ENCODE measurements at regions not wholly inside any gene's neighbourhood (a gene's known extent, or its start where the extent isn't known, plus 50 kb on each side); places are given as distances from the start of the nearest gene placed in this dataset.
A peak's percentile ranks its signal among the peaks of the same experiment; 100 is the strongest.

DNA sequence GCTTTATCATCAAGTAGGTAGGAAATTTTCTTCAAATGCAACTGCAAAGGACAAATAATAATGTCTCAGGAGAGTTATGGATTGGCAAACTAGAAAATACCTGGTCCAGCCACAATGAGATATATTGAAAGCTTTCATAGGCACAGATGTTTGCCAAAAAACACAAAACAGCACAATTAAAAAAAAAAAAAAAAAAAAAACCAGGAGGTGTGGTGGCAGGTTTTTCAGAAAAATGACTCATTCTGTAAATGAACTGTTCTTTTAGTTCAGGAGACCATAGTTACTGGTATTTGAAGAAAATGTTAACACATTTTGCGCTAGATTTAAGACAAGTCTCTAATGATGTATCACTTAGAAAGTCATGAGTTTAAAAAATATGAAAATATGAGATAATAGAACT lies 55.0 kb upstream of the JCAD start:
- no TSS peak for BruUV-seq (replicated peaks)

DNA sequence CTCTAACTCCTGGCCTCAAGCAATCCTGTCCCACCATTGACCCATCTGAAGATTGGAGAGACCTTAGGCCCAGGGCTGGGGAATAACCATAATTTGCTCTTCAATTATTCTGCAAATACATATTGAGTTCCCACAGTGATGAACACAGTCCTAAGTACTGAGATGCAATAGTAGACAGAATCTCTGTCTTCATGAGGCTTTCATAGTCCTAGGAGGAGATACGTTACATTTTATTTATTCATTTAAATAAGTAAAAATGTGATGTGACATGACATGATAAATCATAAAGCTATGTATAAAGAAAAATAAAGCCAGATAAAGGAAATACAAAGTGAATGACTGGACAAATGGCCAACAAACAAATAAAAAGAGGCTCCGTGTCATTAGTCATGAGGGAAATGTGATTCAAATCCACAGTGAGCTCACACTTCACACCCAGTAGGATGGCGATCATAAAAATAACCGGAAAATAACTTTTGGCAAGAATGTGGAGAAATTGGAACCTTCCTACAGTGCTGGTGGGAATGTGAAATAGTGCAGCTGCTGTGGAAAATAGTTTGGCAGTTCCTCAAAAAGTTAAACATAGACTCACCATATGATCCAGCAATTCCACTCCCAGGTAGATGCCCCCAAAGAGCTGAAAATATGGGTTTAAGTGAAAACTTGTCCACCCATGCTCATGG lies 52.1 kb upstream of the JCAD start:
- TF ChIP-seq EZH2 (IDR thresholded peaks at IDR 0.05; ENCODE audit: borderline replicate concordance, low read depth, low read length, poor library complexity, severe bottlenecking): no peak
- TF ChIP-seq, protein P1, sequence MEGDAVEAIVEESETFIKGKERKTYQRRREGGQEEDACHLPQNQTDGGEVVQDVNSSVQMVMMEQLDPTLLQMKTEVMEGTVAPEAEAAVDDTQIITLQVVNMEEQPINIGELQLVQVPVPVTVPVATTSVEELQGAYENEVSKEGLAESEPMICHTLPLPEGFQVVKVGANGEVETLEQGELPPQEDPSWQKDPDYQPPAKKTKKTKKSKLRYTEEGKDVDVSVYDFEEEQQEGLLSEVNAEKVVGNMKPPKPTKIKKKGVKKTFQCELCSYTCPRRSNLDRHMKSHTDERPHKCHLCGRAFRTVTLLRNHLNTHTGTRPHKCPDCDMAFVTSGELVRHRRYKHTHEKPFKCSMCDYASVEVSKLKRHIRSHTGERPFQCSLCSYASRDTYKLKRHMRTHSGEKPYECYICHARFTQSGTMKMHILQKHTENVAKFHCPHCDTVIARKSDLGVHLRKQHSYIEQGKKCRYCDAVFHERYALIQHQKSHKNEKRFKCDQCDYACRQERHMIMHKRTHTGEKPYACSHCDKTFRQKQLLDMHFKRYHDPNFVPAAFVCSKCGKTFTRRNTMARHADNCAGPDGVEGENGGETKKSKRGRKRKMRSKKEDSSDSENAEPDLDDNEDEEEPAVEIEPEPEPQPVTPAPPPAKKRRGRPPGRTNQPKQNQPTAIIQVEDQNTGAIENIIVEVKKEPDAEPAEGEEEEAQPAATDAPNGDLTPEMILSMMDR (conservative IDR thresholded peaks at IDR 0.05; ENCODE audit: low read depth, low read length): no peak
- peak overlapping the region; percentile 62 for H3K27ac ChIP-seq (ENCODE audit: low read depth, low read length, poor library complexity, severe bottlenecking)
- CTCF ChIA-PET: no interaction called here

More for the DNA sequence above, 55.0 kb upstream of the JCAD start:
- DNase-seq (ENCODE audit: low spot score): no peak
- TF ChIP-seq EZH2 (IDR thresholded peaks at IDR 0.05; ENCODE audit: borderline replicate concordance, low read depth, low read length, poor library complexity, severe bottlenecking): no peak
- TF ChIP-seq, protein P1 (conservative IDR thresholded peaks at IDR 0.05; ENCODE audit: low read depth, low read length): no peak
- Histone ChIP-seq H3K36me3 (ENCODE audit: insufficient read depth, low read length, poor library complexity, severe bottlenecking) (no peaks in the 10 kb centered on the region), H3K27ac (ENCODE audit: low read depth, low read length, poor library complexity, severe bottlenecking) (no peak overlapping the region), H3K9me3 (ENCODE audit: low read depth, low read length, poor library complexity, severe bottlenecking) (no peaks in the 10 kb centered on the region), H3K4me3 (ENCODE audit: low read depth, low read length, poor library complexity, severe bottlenecking) (no peak overlapping the region), H3K4me1 (ENCODE audit: insufficient read depth, low read length, poor library complexity, severe bottlenecking) (peaks cover 15% of the 10 kb centered on the region), H3K27me3 (replicated peaks; ENCODE audit: insufficient read depth, low read depth, low read length, poor library complexity) (no peaks in the 10 kb centered on the region)
- intact Hi-C loops (cut with micrococcal nuclease; ENCODE audit: unreplicated experiment): no loop called here
- ChIA-PET POLR2A (ENCODE audit: low non-redundant PET) (no interaction called here), CTCF (no interaction called here)

More for the DNA sequence above, 52.1 kb upstream of the JCAD start:
- Histone ChIP-seq H3K4me1 (ENCODE audit: insufficient read depth, low read length, poor library complexity, severe bottlenecking) (peaks cover 15% of the 10 kb centered on the region), H3K4me3 (ENCODE audit: low read depth, low read length, poor library complexity, severe bottlenecking) (no peak overlapping the region), H3K9me3 (ENCODE audit: low read depth, low read length, poor library complexity, severe bottlenecking) (no peaks in the 10 kb centered on the region), H3K27me3 (replicated peaks; ENCODE audit: insufficient read depth, low read depth, low read length, poor library complexity) (no peaks in the 10 kb centered on the region), H3K36me3 (ENCODE audit: insufficient read depth, low read length, poor library complexity, severe bottlenecking) (no peaks in the 10 kb centered on the region)
- no TSS peak for BruUV-seq (replicated peaks)
- peak; percentile 73 for DNase-seq (ENCODE audit: low spot score)
- POLR2A ChIA-PET (ENCODE audit: low non-redundant PET): no interaction called here
- intact Hi-C loops (cut with micrococcal nuclease; ENCODE audit: unreplicated experiment): no loop called here

Measured in A673 (cell line).